C4-2B (cell line): ENCODE measurements at regions not wholly inside any gene's neighbourhood (a gene's known extent, or its start where the extent isn't known, plus 50 kb on each side); places are given as distances from the start of the nearest gene placed in this dataset.

Experiments used
- ZFX ChIP-seq: fragments of 450-650 bp; IDR thresholded peaks from 2 replicates; pipeline ENCODE4 v1.6.1; 2017
- TF ChIP-seq, protein P1 (sequence below): fragments of 450-650 bp; conservative IDR thresholded peaks from 2 replicates; pipeline ENCODE4 v1.5.1; 2017; ENCODE audit warnings: mild to moderate bottlenecking

DNA sequence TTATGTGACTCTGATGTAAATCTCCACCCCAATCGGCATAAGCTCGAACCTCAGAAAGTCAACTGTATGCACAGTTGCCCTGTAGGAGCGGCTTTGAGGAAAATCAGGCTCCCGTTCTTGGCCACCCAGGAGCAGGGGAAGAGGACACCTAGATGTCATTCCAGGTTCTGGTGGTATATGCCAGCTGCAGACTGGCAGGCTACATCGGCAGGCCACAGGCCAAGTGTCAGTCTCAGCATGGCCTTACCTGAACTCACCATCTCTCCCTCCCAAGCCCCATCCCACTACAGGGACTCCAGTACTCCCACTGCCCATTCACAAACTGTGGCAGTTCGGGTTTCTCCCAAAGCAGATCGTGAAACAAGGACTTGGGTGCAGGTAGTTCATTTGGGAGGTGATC is 428.1 kb downstream of the BCOR start:
- TF ChIP-seq, protein P1, sequence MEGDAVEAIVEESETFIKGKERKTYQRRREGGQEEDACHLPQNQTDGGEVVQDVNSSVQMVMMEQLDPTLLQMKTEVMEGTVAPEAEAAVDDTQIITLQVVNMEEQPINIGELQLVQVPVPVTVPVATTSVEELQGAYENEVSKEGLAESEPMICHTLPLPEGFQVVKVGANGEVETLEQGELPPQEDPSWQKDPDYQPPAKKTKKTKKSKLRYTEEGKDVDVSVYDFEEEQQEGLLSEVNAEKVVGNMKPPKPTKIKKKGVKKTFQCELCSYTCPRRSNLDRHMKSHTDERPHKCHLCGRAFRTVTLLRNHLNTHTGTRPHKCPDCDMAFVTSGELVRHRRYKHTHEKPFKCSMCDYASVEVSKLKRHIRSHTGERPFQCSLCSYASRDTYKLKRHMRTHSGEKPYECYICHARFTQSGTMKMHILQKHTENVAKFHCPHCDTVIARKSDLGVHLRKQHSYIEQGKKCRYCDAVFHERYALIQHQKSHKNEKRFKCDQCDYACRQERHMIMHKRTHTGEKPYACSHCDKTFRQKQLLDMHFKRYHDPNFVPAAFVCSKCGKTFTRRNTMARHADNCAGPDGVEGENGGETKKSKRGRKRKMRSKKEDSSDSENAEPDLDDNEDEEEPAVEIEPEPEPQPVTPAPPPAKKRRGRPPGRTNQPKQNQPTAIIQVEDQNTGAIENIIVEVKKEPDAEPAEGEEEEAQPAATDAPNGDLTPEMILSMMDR: no peak
- TF ChIP-seq ZFX: no peak
